H9 (cell line): ENCODE measurements at regions not wholly inside any gene's neighbourhood (a gene's known extent, or its start where the extent isn't known, plus 50 kb on each side); places are given as distances from the start of the nearest gene placed in this dataset.

ENCODE experiments used
- DNase-seq: peaks from one replicate; pipeline ENCODE4 v3.0.0-alpha.2; 2017
- H2AFZ ChIP-seq: one replicate; pipeline ENCODE4 v1.6.1; 2013; ENCODE audit warnings: mild to moderate bottlenecking, low read length, control low read depth, moderate library complexity
- H2AK5ac ChIP-seq: 2 replicates; pipeline ENCODE4 v1.6.1; 2013; ENCODE audit warnings: low read length, control low read depth, mixed read lengths; ENCODE audit not compliant: insufficient read length
- H2BK120ac ChIP-seq: one replicate; pipeline ENCODE4 v1.6.1; 2013; ENCODE audit warnings: low read depth, mild to moderate bottlenecking, low read length, control low read depth, inconsistent platforms; ENCODE audit not compliant: poor library complexity, severe bottlenecking
- H2BK12ac ChIP-seq: 2 replicates; pipeline ENCODE4 v1.6.1; 2013; ENCODE audit warnings: low read length, control low read depth, mixed read lengths, low read depth; ENCODE audit not compliant: insufficient read length
- H2BK15ac ChIP-seq: 2 replicates; pipeline ENCODE4 v1.6.1; 2013; ENCODE audit warnings: low read depth, low read length, control low read depth
- H2BK20ac ChIP-seq: one replicate; pipeline ENCODE4 v1.6.1; 2013; ENCODE audit warnings: low read depth, mild to moderate bottlenecking, low read length, control low read depth, inconsistent platforms; ENCODE audit not compliant: poor library complexity, severe bottlenecking
- H2BK5ac ChIP-seq: 2 replicates; pipeline ENCODE4 v1.6.1; 2013; ENCODE audit warnings: low read length, control low read depth, mixed read lengths; ENCODE audit not compliant: insufficient read length
- H3K14ac ChIP-seq: 2 replicates; pipeline ENCODE4 v1.6.1; 2013; ENCODE audit warnings: low read length, control low read depth; ENCODE audit not compliant: insufficient read depth
- H3K18ac ChIP-seq: 2 replicates; pipeline ENCODE4 v1.6.1; 2013; ENCODE audit warnings: low read depth, mild to moderate bottlenecking, mixed read lengths, low read length, control low read depth; ENCODE audit not compliant: insufficient read length
- H3K23ac ChIP-seq: 2 replicates; pipeline ENCODE4 v1.6.1; 2013; ENCODE audit warnings: low read length, control low read depth, mixed read lengths, low read depth; ENCODE audit not compliant: insufficient read length
- H3K23me2 ChIP-seq: 2 replicates; pipeline ENCODE4 v1.6.1; 2013; ENCODE audit warnings: low read depth, mild to moderate bottlenecking, mixed read lengths, low read length, control low read depth; ENCODE audit not compliant: insufficient read length, poor library complexity, severe bottlenecking
- H3K27ac ChIP-seq: 2 replicates; pipeline ENCODE4 v1.5.1; 2013; ENCODE audit warnings: low read length, control low read depth, mixed read lengths, low read depth; ENCODE audit not compliant: insufficient read length
- H3K27me3 ChIP-seq: 2 replicates; pipeline ENCODE4 v1.6.1; 2013; ENCODE audit warnings: low read length, control low read depth, inconsistent platforms; ENCODE audit not compliant: insufficient read depth
- H3K4ac ChIP-seq: 2 replicates; pipeline ENCODE4 v1.6.1; 2013; ENCODE audit warnings: low read depth, mild to moderate bottlenecking, control low read depth, inconsistent platforms, low read length, moderate library complexity
- H3K4me1 ChIP-seq: 2 replicates; pipeline ENCODE4 v1.6.1; 2013; ENCODE audit warnings: low read length, control low read depth, inconsistent platforms; ENCODE audit not compliant: insufficient read depth
- H3K4me2 ChIP-seq: 2 replicates; pipeline ENCODE4 v1.6.1; 2013; ENCODE audit warnings: low read length, control low read depth, mixed read lengths; ENCODE audit not compliant: insufficient read length, insufficient read depth
- H3K56ac ChIP-seq: 2 replicates; pipeline ENCODE4 v1.6.1; 2013; ENCODE audit warnings: low read depth, mild to moderate bottlenecking, mixed read lengths, low read length, control low read depth; ENCODE audit not compliant: insufficient read length
- H3K79me1 ChIP-seq: 2 replicates; pipeline ENCODE4 v1.6.1; 2013; ENCODE audit warnings: low read depth, mild to moderate bottlenecking, moderate library complexity, low read length, control low read depth, inconsistent platforms; ENCODE audit not compliant: insufficient read depth, poor library complexity, severe bottlenecking
- H3K79me2 ChIP-seq: 2 replicates; pipeline ENCODE4 v1.6.1; 2013; ENCODE audit warnings: low read length, control low read depth, inconsistent platforms; ENCODE audit not compliant: insufficient read depth
- H3K9ac ChIP-seq: 2 replicates; pipeline ENCODE4 v1.6.1; 2013; ENCODE audit warnings: low read length, control low read depth, mixed read lengths; ENCODE audit not compliant: insufficient read length; ENCODE audit errors: extremely low read depth
- H3K9me3 ChIP-seq: one replicate; pipeline ENCODE4 v1.6.1; 2013; ENCODE audit warnings: low read depth, low read length, inconsistent platforms; ENCODE audit not compliant: control insufficient read depth
- H3T11ph ChIP-seq: one replicate; pipeline ENCODE4 v1.6.1; 2013; ENCODE audit warnings: mild to moderate bottlenecking, low read length, control low read depth, inconsistent platforms
- H4K20me1 ChIP-seq: one replicate; pipeline ENCODE4 v1.6.1; 2013; ENCODE audit not compliant: control insufficient read depth, insufficient read length, insufficient read depth
- H4K5ac ChIP-seq: 2 replicates; pipeline ENCODE4 v1.6.1; 2013; ENCODE audit warnings: low read depth, mild to moderate bottlenecking, mixed read lengths, low read length, control low read depth; ENCODE audit not compliant: insufficient read length
- H4K8ac ChIP-seq: replicated peaks from 2 replicates; pipeline ENCODE4 v1.6.1; 2013; ENCODE audit warnings: low read length, control low read depth, mixed read lengths, low read depth; ENCODE audit not compliant: insufficient read length
- H4K91ac ChIP-seq: 2 replicates; pipeline ENCODE4 v1.6.1; 2013; ENCODE audit warnings: low read depth, mild to moderate bottlenecking, moderate library complexity, mixed read lengths, low read length, control low read depth; ENCODE audit not compliant: insufficient read length
- H3K27ac Mint-ChIP-seq, 3 experiments: 2 replicates in 2 of 3; 3 replicates in 1 of 3; pipeline ENCODE4 v1.8.0; 2020 to 2021; ENCODE audit warnings: mixed read lengths in 3 of 3, mild to moderate bottlenecking in 1 of 3, moderate library complexity in 1 of 3
- H3K27me3 Mint-ChIP-seq: 2 replicates; pipeline ENCODE4 v1.8.0; 2021; ENCODE audit warnings: low read depth, mild to moderate bottlenecking, moderate library complexity, mixed read lengths
- H3K36me3 Mint-ChIP-seq, 3 experiments: 2 replicates in 2 of 3; 3 replicates in 1 of 3; pipeline ENCODE4 v1.8.0; 2020 to 2021; ENCODE audit warnings: low read depth in 3 of 3, mixed read lengths in 3 of 3; ENCODE audit not compliant: insufficient read depth in 1 of 3
- H3K4me1 Mint-ChIP-seq, 2 experiments: 2 replicates each; pipeline ENCODE4 v1.8.0; 2020; ENCODE audit warnings: mixed read lengths in 2 of 2
- H3K4me3 Mint-ChIP-seq, 2 experiments: 2 replicates in 1 of 2; 3 replicates in 1 of 2; pipeline ENCODE4 v1.8.0; 2020 to 2021; ENCODE audit warnings: mild to moderate bottlenecking in 2 of 2, mixed read lengths in 2 of 2, moderate library complexity in 1 of 2
- H3K9me3 Mint-ChIP-seq, 2 experiments: 2 replicates in 1 of 2; 3 replicates in 1 of 2; pipeline ENCODE4 v1.8.0; 2020; ENCODE audit warnings: mild to moderate bottlenecking in 2 of 2, mixed read lengths in 2 of 2, moderate library complexity in 1 of 2
- TF ChIP-seq, protein P1 (sequence below): fragments of 200-600 bp; sonication (generic); conservative IDR thresholded peaks from 3 replicates; pipeline ENCODE4 v1.8.0; 2021; ENCODE audit warnings: antibody characterized with exemption, mild to moderate bottlenecking

DNA sequence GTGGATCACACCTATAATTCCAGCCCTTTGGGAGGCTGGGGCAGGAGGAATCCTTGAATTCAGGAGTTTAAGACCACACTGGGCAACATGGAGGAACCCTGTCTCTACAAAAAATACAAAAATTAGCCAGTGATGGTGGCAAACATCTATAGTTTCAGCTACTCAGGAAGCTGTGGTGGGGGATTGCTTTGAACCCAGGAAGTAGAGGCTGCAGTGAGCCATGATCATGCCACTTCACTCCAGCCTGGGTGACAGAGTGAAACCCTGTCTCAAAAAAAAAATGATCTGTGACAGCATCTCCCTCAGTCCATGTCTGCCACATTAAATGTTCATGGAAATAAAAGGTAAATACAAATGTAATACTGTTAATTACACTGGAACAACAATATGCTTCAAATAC lies 121.4 kb upstream of the COL5A2 start:
- Histone ChIP-seq H4K8ac (no peak overlapping the region), H4K91ac (no peak overlapping the region), H3K18ac (no peak overlapping the region), H3K79me2 (no peaks in the 10 kb centered on the region), H2AFZ (no peak overlapping the region), H4K20me1 (no peaks in the 10 kb centered on the region), H3K4me1 (no peaks in the 10 kb centered on the region), H3K56ac (no peak overlapping the region), H3K23me2 (no peaks in the 10 kb centered on the region), H4K5ac (no peak overlapping the region), H3K23ac (no peak overlapping the region), H2AK5ac (no peak overlapping the region), H3K4me2 (no peak overlapping the region), H2BK5ac (no peak overlapping the region), H3K9ac (no peak overlapping the region), H2BK12ac (no peak overlapping the region), H2BK15ac (no peak overlapping the region), H3K27ac (no peak overlapping the region), H3K9me3 (no peaks in the 10 kb centered on the region), H3K27me3 (no peaks in the 10 kb centered on the region), H2BK20ac (no peak overlapping the region), H3K4ac (no peak overlapping the region), H3T11ph (no peak overlapping the region), H3K79me1 (no peaks in the 10 kb centered on the region), H3K14ac (no peak overlapping the region), H2BK120ac (no peak overlapping the region)
- Mint-ChIP-seq H3K4me3 (no peak overlapping the region), H3K4me1 (no peaks in the 10 kb centered on the region), H3K36me3 (no peaks in the 10 kb centered on the region), H3K27me3 (no peaks in the 10 kb centered on the region), H3K9me3 (no peaks in the 10 kb centered on the region; a peak in 1 of 5 replicates), H3K27ac (peak overlapping the region in 1 of 3 experiments; percentile 37; a peak in 1 of 7 replicates)
- no peak for DNase-seq
- TF ChIP-seq, protein P1, sequence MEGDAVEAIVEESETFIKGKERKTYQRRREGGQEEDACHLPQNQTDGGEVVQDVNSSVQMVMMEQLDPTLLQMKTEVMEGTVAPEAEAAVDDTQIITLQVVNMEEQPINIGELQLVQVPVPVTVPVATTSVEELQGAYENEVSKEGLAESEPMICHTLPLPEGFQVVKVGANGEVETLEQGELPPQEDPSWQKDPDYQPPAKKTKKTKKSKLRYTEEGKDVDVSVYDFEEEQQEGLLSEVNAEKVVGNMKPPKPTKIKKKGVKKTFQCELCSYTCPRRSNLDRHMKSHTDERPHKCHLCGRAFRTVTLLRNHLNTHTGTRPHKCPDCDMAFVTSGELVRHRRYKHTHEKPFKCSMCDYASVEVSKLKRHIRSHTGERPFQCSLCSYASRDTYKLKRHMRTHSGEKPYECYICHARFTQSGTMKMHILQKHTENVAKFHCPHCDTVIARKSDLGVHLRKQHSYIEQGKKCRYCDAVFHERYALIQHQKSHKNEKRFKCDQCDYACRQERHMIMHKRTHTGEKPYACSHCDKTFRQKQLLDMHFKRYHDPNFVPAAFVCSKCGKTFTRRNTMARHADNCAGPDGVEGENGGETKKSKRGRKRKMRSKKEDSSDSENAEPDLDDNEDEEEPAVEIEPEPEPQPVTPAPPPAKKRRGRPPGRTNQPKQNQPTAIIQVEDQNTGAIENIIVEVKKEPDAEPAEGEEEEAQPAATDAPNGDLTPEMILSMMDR, result no peak
